Liver (tissue), 7 donors: ENCODE measurements at regions not wholly inside any gene's neighbourhood (a gene's known extent, or its start where the extent isn't known, plus 50 kb on each side); places are given as distances from the start of the nearest gene placed in this dataset.
A peak's percentile ranks its signal among the peaks of the same experiment; 100 is the strongest.

Experiments used
- DNase-seq: peaks from one replicate; pipeline ENCODE4 v3.0.0-alpha.2; 2017; ENCODE audit warnings: low spot score
- H3K27ac ChIP-seq, 2 donors: one replicate each; pipeline ENCODE4 v1.7.0; 2013; ENCODE audit warnings: inconsistent platforms in 2 of 2, low read length in 2 of 2, control low read depth in 1 of 2, low read depth in 1 of 2, mild to moderate bottlenecking in 1 of 2
- H3K27me3 ChIP-seq, 4 donors: one replicate each; pipeline versions ENCODE4 v1.6.1 to v1.7.0; 2013; ENCODE audit warnings: low read length in 3 of 4, inconsistent platforms in 1 of 4, mild to moderate bottlenecking in 1 of 4, moderate library complexity in 1 of 4; ENCODE audit not compliant: control insufficient read depth in 4 of 4, insufficient read depth in 4 of 4
- H3K36me3 ChIP-seq, 4 donors: one replicate each; pipeline versions ENCODE4 v1.6.1 to v1.7.0; 2013; ENCODE audit warnings: low read length in 3 of 4, mild to moderate bottlenecking in 3 of 4, low read depth in 1 of 4, moderate library complexity in 1 of 4; ENCODE audit not compliant: control insufficient read depth in 4 of 4, insufficient read depth in 3 of 4
- H3K4me1 ChIP-seq, 4 donors: one replicate each; pipeline versions ENCODE4 v1.6.1 to v1.7.0; 2013; ENCODE audit warnings: low read length in 3 of 4, mild to moderate bottlenecking in 3 of 4, moderate library complexity in 1 of 4; ENCODE audit not compliant: control insufficient read depth in 4 of 4, insufficient read depth in 4 of 4
- H3K4me3 ChIP-seq, 3 donors: one replicate each; pipeline versions ENCODE4 v1.6.1 to v1.7.0; 2013; ENCODE audit warnings: low read length in 3 of 3, control low read depth in 1 of 3, low read depth in 1 of 3, mild to moderate bottlenecking in 1 of 3
- H3K9ac ChIP-seq, 2 donors: one replicate each; pipeline ENCODE4 v1.7.0; 2013; ENCODE audit warnings: low read length in 2 of 2, mild to moderate bottlenecking in 2 of 2, moderate library complexity in 2 of 2, control low read depth in 1 of 2, low read depth in 1 of 2
- H3K9me3 ChIP-seq, 4 donors: one replicate each; pipeline versions ENCODE4 v1.6.1 to v1.7.0; 2013; ENCODE audit warnings: low read length in 3 of 4; ENCODE audit not compliant: control insufficient read depth in 4 of 4
- EGR1 ChIP-seq, 2 donors: IDR thresholded peaks; 2 replicates each; pipeline ENCODE4 v1.6.1; 2016 to 2018; ENCODE audit warnings: antibody characterized with exemption in 2 of 2, low read depth in 2 of 2
- FOXA1 ChIP-seq: IDR thresholded peaks from 2 replicates; pipeline ENCODE4 v1.6.1; 2016; ENCODE audit warnings: antibody characterized with exemption
- FOXA2 ChIP-seq: IDR thresholded peaks from 2 replicates; pipeline ENCODE4 v1.6.1; 2016; ENCODE audit warnings: antibody characterized with exemption
- GABPA ChIP-seq, 2 donors: IDR thresholded peaks in 1 of 2; conservative IDR thresholded peaks in 1 of 2; 2 replicates each; pipeline ENCODE4 v1.6.1; 2016; ENCODE audit warnings: antibody characterized with exemption in 2 of 2, mild to moderate bottlenecking in 1 of 2, moderate library complexity in 1 of 2
- HNF4G ChIP-seq: IDR thresholded peaks from 2 replicates; pipeline ENCODE4 v1.6.1; 2016; ENCODE audit warnings: antibody characterized with exemption
- JUND ChIP-seq, 2 donors: IDR thresholded peaks; 2 replicates each; pipeline ENCODE4 v1.6.1; 2016; ENCODE audit warnings: antibody characterized with exemption in 2 of 2
- RAD21 ChIP-seq, 2 donors: IDR thresholded peaks; 2 replicates each; pipeline ENCODE4 v1.6.1; 2016; ENCODE audit warnings: antibody characterized with exemption in 2 of 2, mild to moderate bottlenecking in 2 of 2
- RXRA ChIP-seq, 2 donors: IDR thresholded peaks; 2 replicates each; pipeline ENCODE4 v1.6.1; 2017 to 2018; ENCODE audit warnings: antibody characterized with exemption in 2 of 2, mild to moderate bottlenecking in 1 of 2
- SP1 ChIP-seq: IDR thresholded peaks from 2 replicates; pipeline ENCODE4 v1.6.1; 2018; ENCODE audit warnings: antibody characterized with exemption, mild to moderate bottlenecking
- YY1 ChIP-seq: IDR thresholded peaks from 2 replicates; pipeline ENCODE4 v1.6.1; 2016; ENCODE audit warnings: antibody characterized with exemption, mild to moderate bottlenecking
- WGBS: extraction: QIAGEN DNeasy Blood & Tissue Kit; methylation state at CpG from one replicate; pipeline ENCODE4 v1.1.7; 2013; 5-methylcytosine and 5-hydroxymethylcytosine counted together
- TF ChIP-seq, protein P1 (sequence below): IDR thresholded peaks from 2 replicates; pipeline ENCODE4 v1.6.1; 2016; ENCODE audit warnings: antibody characterized with exemption
- TF ChIP-seq, protein P2 (sequence below): IDR thresholded peaks from 2 replicates; pipeline ENCODE4 v1.6.1; 2016; ENCODE audit warnings: antibody characterized with exemption
- TF ChIP-seq, protein P3 (sequence below): IDR thresholded peaks from 2 replicates; pipeline ENCODE4 v1.6.1; 2016; ENCODE audit warnings: antibody characterized with exemption
- TF ChIP-seq, protein P4 (sequence below): IDR thresholded peaks from 2 replicates; pipeline ENCODE4 v1.6.1; 2016; ENCODE audit warnings: antibody characterized with exemption, mild to moderate bottlenecking
- donor health status: healthy.
- donor health status: healthy.
- donor health status: healthy.
- donor health status: healthy.

DNA sequence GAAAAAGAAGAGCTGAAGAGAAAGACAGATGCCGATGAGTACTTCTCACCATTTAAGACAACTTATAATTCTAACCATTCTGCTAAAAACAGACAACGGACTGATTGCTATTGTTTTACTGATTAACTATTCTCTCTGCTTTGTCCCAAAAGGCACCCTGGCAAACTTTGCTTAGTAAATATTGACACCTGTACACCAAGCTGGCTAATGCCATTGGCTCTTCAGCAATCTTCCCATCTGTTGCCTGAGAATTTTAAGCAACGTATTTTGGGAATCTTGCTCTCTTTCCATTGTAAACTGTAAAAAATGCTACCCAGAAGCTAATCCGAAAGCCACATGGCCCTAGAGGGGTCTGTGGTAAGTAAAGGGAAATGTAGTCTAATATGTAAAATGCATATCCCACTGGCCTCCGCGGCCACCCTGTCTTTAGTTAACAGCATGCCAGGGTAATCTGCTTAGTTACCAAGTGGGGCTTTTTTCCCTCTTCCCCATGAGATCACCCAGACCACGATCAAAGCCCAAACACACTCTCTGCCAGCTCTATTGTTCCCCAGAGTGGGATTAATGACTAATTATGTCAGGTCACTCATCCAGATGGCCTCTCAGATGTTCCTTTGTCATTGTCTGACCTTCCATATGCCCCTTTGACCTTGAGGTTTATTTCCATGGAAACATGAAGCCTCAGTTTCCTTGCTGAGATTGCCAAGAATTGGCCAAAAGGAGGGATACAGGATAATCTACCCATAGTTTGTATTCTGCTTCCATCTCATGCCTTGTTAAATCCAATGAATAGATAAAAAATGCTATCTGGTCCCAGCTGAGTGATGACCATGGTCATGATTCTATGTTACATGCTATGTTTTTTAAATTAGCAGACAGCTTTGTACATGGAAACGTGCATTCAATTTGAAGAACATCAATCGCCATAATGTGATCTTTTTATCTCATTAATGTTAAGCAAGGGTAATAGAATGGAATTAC, 216.4 kb upstream of the MCHR2 start:
- Histone ChIP-seq H3K27me3 (no peaks in the 10 kb centered on the region), H3K36me3 (no peaks in the 10 kb centered on the region), H3K4me3 (no peak overlapping the region), H3K9me3 (no peaks in the 10 kb centered on the region), H3K27ac (no peak overlapping the region), H3K9ac (no peak overlapping the region), H3K4me1 (peaks cover 0 to 10% (median 0%) of the 10 kb centered on the region in 4 donors)
- WGBS = 59% methylated on average over 9 of the region's 9 CpGs
- DNase-seq = no peak
- TF ChIP-seq GABPA (IDR thresholded peaks at IDR 0.05 in 1 of 2, conservative IDR thresholded peaks at IDR 0.05 in 1 of 2) = no peak
- peak; percentile 16 for TF ChIP-seq FOXA1
- TF ChIP-seq FOXA2 = peak; percentile 47
- no peak for TF ChIP-seq RAD21 (IDR thresholded peaks at IDR 0.05)
- TF ChIP-seq, protein P1, sequence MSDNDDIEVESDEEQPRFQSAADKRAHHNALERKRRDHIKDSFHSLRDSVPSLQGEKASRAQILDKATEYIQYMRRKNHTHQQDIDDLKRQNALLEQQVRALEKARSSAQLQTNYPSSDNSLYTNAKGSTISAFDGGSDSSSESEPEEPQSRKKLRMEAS = no peak

GRCh38 chr6:100209323-100210136, 215.5 kb upstream of the MCHR2 start:
- Histone ChIP-seq H3K27me3 (no peaks in the 10 kb centered on the region), H3K9ac (no peak overlapping the region), H3K36me3 (no peaks in the 10 kb centered on the region), H3K9me3 (peaks cover 0 to 2% (median 0%) of the 10 kb centered on the region in 4 donors), H3K4me3 (no peak overlapping the region), H3K4me1 (peaks cover 0 to 10% (median 0%) of the 10 kb centered on the region in 4 donors), H3K27ac (no peak overlapping the region)
- no peak for TF ChIP-seq RAD21 (IDR thresholded peaks at IDR 0.05)
- no peak for TF ChIP-seq FOXA1
- TF ChIP-seq, protein P2, sequence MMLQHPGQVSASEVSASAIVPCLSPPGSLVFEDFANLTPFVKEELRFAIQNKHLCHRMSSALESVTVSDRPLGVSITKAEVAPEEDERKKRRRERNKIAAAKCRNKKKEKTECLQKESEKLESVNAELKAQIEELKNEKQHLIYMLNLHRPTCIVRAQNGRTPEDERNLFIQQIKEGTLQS = no peak
- no peak for TF ChIP-seq FOXA2
- no peak for TF ChIP-seq GABPA (IDR thresholded peaks at IDR 0.05 in 1 of 2, conservative IDR thresholded peaks at IDR 0.05 in 1 of 2)
- TF ChIP-seq EGR1 (IDR thresholded peaks at IDR 0.05; ENCODE audit: low read depth in 2 of 2) = no peak
- no peak for TF ChIP-seq SP1
- DNase-seq = no peak
- WGBS = 88% methylated on average over 2 of the region's 2 CpGs

DNA sequence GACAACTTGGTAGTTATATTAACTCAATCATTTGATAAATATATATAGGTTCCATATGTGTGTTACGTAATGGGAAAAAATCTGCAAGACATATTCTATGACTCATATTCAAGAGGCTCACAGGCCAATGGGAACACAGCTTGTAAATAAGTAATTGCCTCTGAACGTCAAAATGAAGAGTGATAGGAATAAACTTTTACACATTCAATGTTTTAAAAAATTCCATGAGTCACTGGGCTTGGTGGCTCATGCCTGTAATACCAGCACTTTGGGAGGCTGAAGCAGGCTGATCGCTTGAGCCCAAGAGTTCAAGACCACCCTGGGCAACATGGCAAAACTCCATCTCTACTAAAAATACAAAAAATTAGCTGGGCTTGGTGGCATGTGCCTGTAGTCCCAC, 209.4 kb upstream of the MCHR2 start:
- H3K9ac ChIP-seq = no peak overlapping the region
- no peak overlapping the region for H3K27ac ChIP-seq
- H3K36me3 ChIP-seq = no peaks in the 10 kb centered on the region
- peaks cover 0 to 4% (median under 1%) of the 10 kb centered on the region in 4 donors for H3K9me3 ChIP-seq
- WGBS = 82% methylated on average over 3 of the region's 3 CpGs
- DNase-seq = no peak
- no peaks in the 10 kb centered on the region for H3K27me3 ChIP-seq
- TF ChIP-seq YY1 = no peak
- no peak for TF ChIP-seq JUND (IDR thresholded peaks at IDR 0.05)
- TF ChIP-seq HNF4G = no peak
- no peak for TF ChIP-seq GABPA (IDR thresholded peaks at IDR 0.05 in 1 of 2, conservative IDR thresholded peaks at IDR 0.05 in 1 of 2)
- TF ChIP-seq FOXA2 = no peak
- no peak for TF ChIP-seq RXRA (IDR thresholded peaks at IDR 0.05)
- TF ChIP-seq SP1 = no peak
- no peak for TF ChIP-seq EGR1 (IDR thresholded peaks at IDR 0.05; ENCODE audit: low read depth in 2 of 2)
- TF ChIP-seq, protein P2 = no peak
- TF ChIP-seq, protein P3, sequence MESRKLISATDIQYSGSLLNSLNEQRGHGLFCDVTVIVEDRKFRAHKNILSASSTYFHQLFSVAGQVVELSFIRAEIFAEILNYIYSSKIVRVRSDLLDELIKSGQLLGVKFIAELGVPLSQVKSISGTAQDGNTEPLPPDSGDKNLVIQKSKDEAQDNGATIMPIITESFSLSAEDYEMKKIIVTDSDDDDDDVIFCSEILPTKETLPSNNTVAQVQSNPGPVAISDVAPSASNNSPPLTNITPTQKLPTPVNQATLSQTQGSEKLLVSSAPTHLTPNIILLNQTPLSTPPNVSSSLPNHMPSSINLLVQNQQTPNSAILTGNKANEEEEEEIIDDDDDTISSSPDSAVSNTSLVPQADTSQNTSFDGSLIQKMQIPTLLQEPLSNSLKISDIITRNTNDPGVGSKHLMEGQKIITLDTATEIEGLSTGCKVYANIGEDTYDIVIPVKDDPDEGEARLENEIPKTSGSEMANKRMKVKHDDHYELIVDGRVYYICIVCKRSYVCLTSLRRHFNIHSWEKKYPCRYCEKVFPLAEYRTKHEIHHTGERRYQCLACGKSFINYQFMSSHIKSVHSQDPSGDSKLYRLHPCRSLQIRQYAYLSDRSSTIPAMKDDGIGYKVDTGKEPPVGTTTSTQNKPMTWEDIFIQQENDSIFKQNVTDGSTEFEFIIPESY = no peak
- TF ChIP-seq, protein P4, sequence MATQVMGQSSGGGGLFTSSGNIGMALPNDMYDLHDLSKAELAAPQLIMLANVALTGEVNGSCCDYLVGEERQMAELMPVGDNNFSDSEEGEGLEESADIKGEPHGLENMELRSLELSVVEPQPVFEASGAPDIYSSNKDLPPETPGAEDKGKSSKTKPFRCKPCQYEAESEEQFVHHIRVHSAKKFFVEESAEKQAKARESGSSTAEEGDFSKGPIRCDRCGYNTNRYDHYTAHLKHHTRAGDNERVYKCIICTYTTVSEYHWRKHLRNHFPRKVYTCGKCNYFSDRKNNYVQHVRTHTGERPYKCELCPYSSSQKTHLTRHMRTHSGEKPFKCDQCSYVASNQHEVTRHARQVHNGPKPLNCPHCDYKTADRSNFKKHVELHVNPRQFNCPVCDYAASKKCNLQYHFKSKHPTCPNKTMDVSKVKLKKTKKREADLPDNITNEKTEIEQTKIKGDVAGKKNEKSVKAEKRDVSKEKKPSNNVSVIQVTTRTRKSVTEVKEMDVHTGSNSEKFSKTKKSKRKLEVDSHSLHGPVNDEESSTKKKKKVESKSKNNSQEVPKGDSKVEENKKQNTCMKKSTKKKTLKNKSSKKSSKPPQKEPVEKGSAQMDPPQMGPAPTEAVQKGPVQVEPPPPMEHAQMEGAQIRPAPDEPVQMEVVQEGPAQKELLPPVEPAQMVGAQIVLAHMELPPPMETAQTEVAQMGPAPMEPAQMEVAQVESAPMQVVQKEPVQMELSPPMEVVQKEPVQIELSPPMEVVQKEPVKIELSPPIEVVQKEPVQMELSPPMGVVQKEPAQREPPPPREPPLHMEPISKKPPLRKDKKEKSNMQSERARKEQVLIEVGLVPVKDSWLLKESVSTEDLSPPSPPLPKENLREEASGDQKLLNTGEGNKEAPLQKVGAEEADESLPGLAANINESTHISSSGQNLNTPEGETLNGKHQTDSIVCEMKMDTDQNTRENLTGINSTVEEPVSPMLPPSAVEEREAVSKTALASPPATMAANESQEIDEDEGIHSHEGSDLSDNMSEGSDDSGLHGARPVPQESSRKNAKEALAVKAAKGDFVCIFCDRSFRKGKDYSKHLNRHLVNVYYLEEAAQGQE = no peak
- TF ChIP-seq, protein P1 = no peak
- no peak overlapping the region for H3K4me3 ChIP-seq
- H3K4me1 ChIP-seq = no peaks in the 10 kb centered on the region
